ENCODE measurements at regions not wholly inside any gene's neighbourhood (a gene's known extent, or its start where the extent isn't known, plus 50 kb on each side); places are given as distances from the start of the nearest gene placed in this dataset.
"Not testable (repeated sequence)": the region's sequence is repeated elsewhere in the genome, so short reads cannot be mapped to it uniquely, and the experiment has no call there.

DNA sequence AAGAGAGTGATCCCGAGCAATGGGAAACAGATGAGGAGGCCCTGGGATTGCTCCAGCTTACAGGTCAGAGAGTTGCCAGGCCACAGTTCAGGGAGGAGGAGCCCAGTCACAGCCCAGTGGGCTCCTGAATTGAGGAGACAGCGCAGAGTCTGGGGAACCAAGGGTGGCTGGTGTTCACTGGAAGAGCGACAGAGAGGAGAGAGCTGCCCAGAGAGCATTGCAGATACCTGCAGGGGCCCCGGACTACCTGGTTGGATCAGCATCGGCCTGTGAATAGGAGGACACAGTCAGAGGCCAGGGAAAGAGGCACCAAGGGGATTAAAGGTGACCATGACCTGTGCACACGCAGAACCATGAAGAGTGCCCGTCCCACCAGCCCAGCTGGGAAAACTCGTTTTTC lies 648.6 kb downstream of the TBC1D22A start:
- no peak overlapping the region for H3K27ac ChIP-seq (ENCODE audit: low read depth, low read length)
- 72 to 83% (median 82%) methylated on average over 8 of the region's 8 CpGs for WGBS, 3 donors

DNA sequence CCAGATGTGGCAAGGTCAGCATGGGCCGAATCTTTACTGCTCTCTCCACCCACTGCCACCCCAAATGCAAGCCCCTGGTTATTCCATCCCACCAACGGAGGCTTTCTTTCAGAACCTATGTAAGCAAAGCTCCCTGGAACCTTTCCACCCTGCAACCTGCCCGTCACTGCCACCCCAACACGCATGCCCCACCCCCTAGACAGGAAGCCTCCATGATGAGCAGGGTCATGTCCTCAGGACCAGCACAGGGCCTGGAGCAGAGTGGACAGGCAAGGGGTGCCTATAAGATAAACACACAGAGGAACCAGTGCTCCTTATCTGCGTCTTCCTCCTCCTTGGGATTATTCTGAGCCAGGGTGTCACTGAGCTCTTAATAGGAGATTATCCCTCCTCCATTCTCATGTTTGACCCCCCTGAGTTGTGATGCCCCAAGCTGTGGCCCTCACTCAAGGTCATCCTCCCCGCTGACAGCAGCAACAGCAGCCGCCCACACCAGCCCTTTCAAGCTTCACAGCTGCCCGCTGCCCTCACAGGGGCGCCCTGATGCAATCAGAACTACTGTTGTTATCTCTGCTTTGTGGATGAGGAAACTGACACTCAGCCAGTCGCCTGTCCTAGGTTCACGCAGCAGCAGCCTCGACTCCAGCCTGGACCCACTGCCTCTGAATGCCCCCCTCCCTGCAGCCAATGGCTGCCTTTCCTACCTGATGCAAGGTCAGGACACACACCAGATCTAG lies 647.3 kb downstream of the TBC1D22A start:
- WGBS, 3 donors, result 55 to 67% (median 58%) methylated on average over 12 of the region's 12 CpGs

DNA sequence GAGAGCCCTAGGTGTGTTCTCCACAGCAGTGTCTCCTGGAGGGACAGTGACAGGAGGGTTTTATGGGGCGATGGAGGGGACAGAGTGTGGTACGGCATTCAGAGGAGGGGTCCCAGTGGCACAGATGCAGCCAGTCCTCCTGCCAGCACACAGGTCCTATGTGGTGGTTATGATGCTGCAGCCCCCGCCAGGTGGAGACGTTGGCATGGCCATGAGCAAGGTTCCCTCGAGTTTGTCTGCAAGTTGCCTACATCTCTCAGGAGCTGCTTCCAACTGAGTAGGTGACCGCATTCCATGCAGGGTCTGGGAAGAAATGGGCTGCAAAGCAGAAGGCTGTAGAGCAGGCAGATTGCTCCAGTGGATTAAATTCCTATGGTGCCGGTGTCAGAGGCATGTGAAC lies 646.0 kb downstream of the TBC1D22A start:
- WGBS, 3 donors, result 71 to 83% (median 76%) methylated on average over 7 of the region's 7 CpGs
- H3K27ac ChIP-seq (ENCODE audit: low read depth, low read length), result no peak overlapping the region

More for the DNA sequence above, 647.3 kb downstream of the TBC1D22A start:
- no peak overlapping the region for H3K27ac ChIP-seq (ENCODE audit: low read depth, low read length)

DNA sequence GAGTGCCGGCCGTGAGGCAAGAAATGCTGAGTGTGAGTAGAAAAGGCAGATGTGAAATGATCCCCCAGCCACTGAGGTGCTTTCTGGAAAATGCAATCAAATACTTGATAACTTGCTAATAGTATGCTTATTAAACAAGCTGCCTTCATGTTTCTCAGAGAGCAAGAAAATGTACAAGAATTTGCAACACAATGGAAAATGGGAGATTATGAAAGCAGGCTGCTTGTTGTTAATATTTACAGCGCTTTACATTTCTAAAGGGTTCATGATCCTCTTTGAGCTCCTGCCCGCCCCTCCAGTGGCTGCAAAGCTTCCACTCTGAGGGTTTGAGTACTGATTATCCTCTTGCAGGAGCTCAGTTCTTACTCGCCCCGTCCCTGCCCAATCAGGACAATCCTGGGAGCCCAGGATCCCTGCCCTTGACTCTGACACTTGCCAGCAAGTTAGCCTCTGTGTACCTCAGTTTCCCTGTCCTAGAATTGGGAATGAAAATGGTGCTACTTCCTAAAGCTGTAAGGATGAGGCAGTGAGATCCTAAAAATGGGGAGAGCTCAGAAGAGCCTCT lies 645.1 kb downstream of the TBC1D22A start:
- WGBS, 3 donors, result 57 to 64% (median 59%) methylated on average over 6 of the region's 6 CpGs

DNA sequence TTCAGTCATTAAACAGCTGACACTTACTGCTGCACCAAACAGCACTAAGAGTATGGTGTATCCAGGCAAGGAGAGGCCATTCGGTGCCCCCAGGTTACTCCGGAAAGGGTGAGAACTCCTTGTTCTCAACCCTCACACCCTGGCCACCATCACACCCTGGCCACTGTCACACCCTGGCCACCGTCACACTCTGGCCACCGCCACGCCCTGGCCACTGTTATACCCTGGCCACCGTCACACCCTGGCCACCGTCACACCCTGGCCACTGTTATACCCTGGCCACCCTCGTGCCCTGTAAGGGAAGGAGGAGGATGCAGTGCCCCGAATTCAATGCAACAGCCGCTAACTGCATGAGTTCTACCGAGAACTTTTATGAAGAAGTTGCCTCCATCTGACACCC lies 644.4 kb downstream of the TBC1D22A start:
- 83 to 86% (median 83%) methylated on average over 11 of the region's 11 CpGs for WGBS, 3 donors

More for the DNA sequence above, 645.1 kb downstream of the TBC1D22A start:
- H3K27ac ChIP-seq (ENCODE audit: low read depth, low read length), result no peak overlapping the region

DNA sequence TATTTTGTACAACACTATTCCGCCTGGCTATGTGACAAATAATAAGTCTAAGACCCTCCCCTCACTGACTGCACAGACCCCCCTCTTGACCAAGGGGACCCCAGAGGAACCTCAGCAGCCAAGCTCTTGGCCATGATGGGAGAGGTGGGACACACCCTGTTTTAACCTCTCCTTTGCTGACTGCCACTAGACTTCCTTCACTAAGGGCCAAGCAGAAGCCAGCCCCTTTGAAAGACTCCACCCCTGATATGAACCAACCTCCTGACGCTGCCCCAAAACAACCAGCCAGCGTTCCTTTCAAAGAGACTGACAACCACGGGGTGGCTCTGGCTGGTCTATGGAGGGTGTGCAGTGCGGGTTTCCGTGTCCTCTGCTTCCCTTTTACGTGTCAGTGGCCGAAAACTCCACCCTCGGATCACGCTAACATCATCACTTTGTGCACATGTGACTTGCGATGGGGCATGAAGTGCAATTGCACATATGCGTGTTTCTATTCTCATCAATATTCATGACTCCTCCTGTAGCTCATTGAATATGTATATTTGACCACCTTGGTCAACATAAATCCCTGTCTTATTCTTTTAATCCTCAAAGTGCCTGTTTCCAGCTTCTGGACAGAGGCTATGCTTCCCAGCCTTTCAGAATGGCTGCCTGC lies 643.9 kb downstream of the TBC1D22A start:
- 83 to 88% (median 87%) methylated on average over 12 of the region's 12 CpGs for WGBS, 3 donors
- H3K27ac ChIP-seq (ENCODE audit: low read depth, low read length), result no peak overlapping the region

More for the DNA sequence above, 644.4 kb downstream of the TBC1D22A start:
- no peak overlapping the region for H3K27ac ChIP-seq (ENCODE audit: low read depth, low read length)

DNA sequence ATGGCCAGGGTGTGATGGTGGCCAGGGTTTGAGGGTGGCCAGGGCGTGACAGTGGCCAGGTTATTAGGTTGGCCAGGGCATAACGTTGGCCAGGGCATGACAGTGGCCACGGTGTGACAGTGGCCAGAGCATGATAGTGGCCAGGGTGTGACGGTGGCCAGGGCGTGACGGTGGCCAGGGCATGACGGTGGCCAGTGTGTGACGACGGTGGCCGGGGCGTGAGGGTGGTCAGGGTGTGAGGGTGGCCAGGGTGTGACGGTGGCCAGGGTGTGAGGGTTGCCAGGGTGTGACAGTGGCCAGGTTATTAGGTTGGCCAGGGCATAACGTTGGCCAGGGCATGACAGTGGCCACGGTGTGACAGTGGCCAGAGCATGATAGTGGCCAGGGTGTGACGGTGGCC lies 642.8 kb downstream of the TBC1D22A start:
- WGBS, 3 donors, result 77 to 87% (median 80%) methylated on average over 12 to 15 of the region's 15 CpGs
- not testable (repeated sequence) for H3K27ac ChIP-seq (ENCODE audit: low read depth, low read length)

DNA sequence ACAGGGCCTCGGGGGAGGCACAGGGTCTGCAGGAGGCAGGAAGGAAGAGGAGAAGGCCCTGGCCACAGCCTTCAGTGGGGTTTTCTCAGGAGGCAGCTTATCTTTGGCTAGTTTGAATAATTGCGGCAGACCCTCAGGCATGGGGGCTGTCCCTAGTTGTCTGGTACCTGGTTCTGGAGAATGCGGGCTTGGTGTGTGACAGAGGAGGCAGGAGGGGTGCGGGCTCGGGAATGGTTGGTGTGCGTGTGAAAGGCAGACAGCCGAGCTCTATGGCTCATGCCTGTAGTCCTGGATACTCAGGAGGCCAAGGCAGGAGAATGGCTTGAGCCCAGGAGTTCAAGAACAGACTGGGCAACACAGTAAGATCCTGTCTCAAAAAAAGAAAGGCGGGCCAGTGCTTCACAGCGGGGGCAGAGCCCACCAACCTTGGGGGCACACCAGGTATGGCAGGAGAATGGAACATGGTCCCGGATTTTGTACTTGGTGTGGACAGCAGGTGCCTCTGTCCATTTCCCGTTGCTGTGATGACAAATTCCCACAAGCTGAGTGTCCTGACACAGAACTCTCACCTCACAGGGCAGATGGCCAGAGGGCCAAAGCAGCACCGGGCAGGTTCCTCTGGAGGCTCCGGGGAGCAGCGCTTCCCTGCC lies 640.6 kb downstream of the TBC1D22A start:
- H3K27ac ChIP-seq (ENCODE audit: low read depth, low read length), result no peak overlapping the region
- WGBS, 3 donors, result 79 to 86% (median 81%) methylated on average over 14 of the region's 14 CpGs

DNA sequence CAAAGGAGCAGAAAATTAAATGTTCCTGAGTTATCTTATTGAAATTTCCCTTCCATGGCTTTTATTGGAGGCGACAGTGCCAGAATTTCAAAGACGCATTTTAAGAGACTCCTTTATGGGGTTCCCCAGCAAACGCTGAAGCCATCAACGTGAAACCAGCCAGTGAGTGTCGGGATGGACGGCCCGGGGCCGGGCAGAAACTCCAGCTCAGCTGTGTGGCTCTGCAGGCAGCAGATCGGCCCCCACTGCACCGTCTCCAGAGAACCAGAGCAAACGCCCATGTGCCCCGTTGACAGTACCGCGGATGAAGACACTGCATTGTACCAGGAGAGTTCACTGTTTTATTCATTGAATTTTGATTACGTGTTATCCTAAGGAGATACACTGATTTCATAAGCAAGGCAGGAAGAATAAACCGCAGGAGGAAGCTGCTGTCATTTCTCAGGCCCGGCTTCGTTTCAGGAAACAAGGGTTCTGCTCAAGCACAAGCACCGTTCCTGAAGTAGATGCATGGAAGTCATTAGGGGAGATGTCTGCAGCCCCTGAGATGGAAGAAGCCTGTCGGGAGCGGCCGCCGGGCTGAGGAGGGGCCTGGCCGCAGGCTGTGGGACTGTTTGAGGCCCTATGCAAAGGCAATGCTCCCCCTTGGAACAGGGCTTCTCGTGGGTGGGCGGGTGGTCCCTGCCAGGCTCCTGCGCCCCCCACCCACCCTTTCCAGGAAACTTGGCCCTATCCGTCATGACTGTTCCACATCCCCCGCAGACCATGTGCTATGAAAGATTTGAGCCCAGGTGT lies 639.7 kb downstream of the TBC1D22A start:
- WGBS, 3 donors, result 53 to 78% (median 65%) methylated on average over 29 of the region's 29 CpGs
- no peak overlapping the region for H3K27ac ChIP-seq (ENCODE audit: low read depth, low read length)

DNA sequence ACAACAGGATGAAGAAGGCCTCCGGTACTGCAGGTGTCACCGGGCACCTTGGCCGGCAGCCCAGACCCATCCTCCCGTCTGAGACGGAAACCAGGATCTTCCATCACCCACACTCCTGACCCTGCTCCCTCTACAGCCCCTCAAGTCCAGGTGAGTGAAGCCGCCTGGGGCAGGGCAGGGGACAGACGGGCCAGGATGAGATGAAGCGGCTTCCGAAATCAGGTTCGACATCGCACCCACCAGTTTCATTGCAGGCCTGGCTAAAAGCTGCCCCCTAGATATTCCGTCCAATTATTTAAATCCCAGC lies 639.1 kb downstream of the TBC1D22A start:
- 63 to 90% (median 81%) methylated on average over 11 to 12 of the region's 12 CpGs for WGBS, 3 donors
- H3K27ac ChIP-seq (ENCODE audit: low read depth, low read length), result no peak overlapping the region

DNA sequence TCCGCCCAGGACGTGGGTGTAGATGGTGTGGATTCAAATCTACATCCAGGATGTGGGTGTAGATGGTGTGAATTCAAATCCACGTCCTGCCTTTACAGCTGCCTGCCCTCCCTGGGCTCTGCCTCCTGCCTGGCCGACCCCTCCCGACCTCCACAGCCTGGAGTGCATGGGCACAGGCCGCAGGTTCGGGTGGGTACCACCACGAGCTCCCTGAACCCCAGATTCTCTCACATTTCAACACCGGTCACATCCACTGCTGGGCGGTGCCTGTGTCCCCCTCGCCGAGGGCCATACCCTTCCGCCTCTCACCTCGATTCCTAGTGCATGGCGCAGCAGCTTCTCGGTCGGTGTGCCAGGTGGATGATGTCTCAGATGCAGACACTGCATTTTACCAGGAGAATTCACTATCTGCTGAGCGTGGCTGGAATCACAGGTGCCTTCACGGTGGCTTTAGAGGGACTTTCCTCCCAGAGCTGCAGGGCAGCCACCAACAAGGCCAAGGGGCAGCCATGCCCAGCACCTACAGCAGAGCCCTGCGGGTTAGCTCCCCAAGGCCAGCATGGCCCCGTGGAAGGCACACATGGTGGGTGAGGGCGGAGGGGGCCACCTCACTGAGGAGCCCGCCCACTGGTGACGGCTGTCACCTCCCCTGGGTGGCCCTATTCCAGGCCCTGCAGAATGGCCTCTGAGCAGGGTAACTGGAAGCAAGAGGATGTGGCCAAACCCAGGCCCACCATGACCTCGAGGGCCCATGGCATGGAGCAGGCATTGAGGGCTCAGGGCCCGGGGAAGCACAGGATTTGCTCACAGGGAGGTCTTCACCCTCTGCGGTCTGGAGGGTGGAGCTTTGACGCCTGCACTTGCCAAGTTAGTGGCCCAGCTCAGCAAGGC lies 638.5 kb downstream of the TBC1D22A start:
- H3K27ac ChIP-seq (ENCODE audit: low read depth, low read length), result no peak overlapping the region
- 78 to 88% (median 82%) methylated on average over 28 of the region's 28 CpGs for WGBS, 3 donors

DNA sequence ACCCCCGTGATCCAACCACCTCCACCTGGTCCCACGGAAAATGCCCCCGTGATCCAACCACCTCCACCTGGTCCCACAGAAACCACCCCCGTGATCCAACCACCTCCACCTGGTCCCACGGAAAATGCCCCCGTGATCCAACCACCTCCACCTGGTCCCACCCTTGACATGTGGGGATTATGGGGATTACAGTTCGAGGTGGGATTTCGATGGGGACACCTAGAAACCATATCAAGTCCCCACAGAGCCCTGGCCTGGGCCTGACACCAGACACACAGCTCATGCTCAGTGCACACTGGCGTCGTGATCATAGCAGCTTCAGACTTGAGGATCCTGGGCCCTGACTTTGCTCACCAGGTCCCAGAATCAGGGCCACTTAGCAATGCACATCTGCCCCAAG lies 637.7 kb downstream of the TBC1D22A start:
- 87 to 92% (median 91%) methylated on average over 8 to 9 of the region's 10 CpGs for WGBS, 3 donors
- H3K27ac ChIP-seq (ENCODE audit: low read depth, low read length), result not testable (repeated sequence)

DNA sequence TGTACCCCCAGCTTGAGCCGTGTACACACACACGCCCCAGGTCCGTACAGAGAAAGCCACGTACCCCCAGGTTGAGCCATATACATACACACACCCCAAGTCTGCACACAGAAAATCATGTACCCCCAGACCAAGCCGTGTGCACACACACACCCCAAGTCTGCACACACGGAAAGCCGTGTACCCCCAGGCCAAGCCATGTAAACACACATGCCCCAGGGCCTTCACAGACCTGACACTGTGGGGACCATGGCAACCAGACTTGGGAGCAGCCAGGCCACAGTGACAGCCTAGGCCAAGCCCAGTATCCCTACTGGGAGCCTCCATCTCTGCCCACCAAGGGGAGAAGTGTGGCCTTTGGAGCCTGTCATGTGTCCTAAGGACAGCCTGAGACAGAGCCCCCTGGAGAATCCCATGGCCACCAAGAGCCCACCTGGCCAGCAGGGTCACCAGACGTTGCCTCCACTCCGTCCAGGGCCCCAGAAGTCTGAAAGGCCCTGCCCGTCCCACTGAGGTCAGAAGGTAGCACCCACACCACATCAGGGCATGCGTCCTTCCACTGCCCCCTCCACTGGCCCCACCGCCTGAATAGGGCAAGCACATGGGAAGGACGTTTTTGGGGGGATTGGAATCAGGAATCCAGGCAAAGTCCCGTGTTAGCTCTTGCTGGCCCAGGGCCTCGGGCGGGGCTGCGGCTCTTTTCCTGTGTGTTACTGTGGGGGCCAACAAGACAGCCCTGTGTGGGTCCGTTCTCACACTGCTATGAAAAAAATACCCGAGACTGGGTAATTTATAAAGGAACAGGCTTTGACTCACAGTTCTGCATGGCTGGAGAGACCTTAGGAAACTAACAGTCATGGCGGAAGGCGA lies 636.7 kb downstream of the TBC1D22A start:
- H3K27ac ChIP-seq (ENCODE audit: low read depth, low read length), result no peak overlapping the region
- WGBS, 3 donors, result 71 to 88% (median 85%) methylated on average over 21 of the region's 21 CpGs

DNA sequence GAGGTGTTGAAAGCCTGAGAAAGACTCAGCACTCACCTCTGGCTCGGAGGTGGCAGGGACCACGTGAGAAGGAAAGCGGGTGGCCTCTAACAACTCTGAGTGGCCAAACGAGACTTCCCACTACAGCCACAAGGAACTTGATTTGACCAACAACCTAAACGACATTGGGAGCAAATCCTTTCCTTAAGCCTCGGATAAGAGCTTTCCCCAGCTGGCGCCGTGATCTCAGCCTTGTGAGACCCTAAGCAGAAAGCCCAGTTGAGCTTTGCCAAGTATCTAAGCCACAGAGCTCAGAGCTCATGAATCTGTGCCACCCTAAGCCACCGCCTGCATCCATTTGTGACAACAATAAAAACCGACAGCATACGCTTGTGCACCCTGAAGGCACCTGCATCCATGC lies 636.0 kb downstream of the TBC1D22A start:
- H3K27ac ChIP-seq (ENCODE audit: low read depth, low read length), result no peak overlapping the region
- WGBS, 3 donors, result 81 to 88% (median 85%) methylated on average over 11 of the region's 11 CpGs

DNA sequence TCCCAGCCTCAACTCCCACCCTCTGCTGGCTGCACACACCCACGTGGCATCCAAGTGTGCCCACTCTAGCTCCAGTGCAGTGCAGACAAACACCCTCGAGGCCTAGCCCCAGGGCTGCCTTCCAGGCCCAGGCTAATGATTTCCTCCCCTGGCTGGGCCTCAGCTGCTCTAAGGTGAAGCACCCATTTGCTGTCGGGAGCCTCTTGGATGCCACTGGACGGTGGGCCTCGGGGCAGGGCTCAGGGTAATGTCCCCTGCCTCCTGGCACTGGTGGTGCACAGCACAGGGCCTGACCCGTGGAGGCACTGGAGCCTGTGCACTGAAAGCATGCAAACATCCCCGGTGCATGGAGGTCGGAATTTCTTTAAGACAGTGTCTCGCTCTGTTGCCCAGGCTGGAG lies 635.2 kb downstream of the TBC1D22A start:
- H3K27ac ChIP-seq (ENCODE audit: low read depth, low read length), result no peak overlapping the region
- WGBS, 3 donors, result 57 to 87% (median 82%) methylated on average over 9 of the region's 9 CpGs

DNA sequence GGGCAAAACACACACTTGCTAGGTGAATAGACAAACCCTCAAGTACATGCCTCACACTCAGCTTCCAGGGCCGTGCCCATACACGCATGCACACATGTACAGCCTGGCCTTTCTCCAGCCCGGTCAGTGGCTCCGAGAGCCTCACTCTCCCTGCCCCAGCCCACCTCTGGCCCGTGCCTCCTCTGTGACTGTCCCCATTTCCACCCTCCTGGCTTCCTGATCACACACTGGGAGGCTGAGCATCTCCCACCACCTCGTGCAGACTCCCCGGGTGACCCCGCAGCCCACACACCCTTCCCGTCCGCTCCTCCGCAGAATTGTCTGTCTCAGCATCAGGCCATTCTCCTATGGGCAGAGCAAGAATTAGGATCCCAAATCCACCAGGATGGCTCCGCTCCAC lies 634.1 kb downstream of the TBC1D22A start:
- 84 to 88% (median 86%) methylated on average over 12 of the region's 12 CpGs for WGBS, 3 donors
- no peak overlapping the region for H3K27ac ChIP-seq (ENCODE audit: low read depth, low read length)

DNA sequence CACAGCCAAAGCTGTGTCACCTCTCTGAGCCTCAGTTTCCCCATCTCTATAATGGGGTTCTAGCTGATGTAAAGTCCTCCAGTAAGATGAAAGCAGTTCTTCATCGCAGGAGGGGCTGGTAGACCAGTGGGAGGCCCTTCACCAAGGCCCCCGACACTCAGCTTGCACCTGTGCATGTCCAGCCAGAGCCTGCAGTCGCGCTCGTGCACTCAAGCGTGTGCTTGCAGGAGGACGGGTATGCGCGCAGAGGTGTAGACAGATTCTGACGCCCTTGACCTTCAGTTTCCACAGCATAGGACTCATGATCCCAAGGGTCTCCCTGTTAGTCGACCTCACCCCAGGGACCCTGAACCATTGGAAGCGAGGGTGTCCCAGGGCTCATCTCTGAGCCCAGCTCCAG lies 633.7 kb downstream of the TBC1D22A start:
- 89 to 96% (median 92%) methylated on average over 12 of the region's 12 CpGs for WGBS, 3 donors
- no peak overlapping the region for H3K27ac ChIP-seq (ENCODE audit: low read depth, low read length)
